GM12873 (cell line): ENCODE measurements at regions not wholly inside any gene's neighbourhood (a gene's known extent, or its start where the extent isn't known, plus 50 kb on each side); places are given as distances from the start of the nearest gene placed in this dataset.

ENCODE experiments used
- CTCF ChIP-seq: IDR thresholded peaks from 2 replicates; pipeline ENCODE4 v1.5.1; 2012; ENCODE audit warnings: low read depth, mild to moderate bottlenecking, moderate library complexity, low read length, control low read depth; ENCODE audit not compliant: insufficient read depth; ENCODE audit errors: missing control alignments

GRCh38 chr18:6498289-6498856 is 83.7 kb upstream of the L3MBTL4 start:
- TF ChIP-seq CTCF: no peak

- no peak for TF ChIP-seq CTCF
Measured at GRCh38 chr18:6504605-6505497, 90.1 kb upstream of the L3MBTL4 start.

- TF ChIP-seq CTCF: no peak
Measured at GRCh38 chr18:6505498-6505875, 90.8 kb upstream of the L3MBTL4 start.

- TF ChIP-seq CTCF: no peak
Measured at GRCh38 chr18:6509417-6509816, 94.7 kb upstream of the L3MBTL4 start.

GRCh38 chr18:6509832-6510231 is 95.1 kb upstream of the L3MBTL4 start:
- no peak for TF ChIP-seq CTCF

GRCh38 chr18:6520901-6521300 is 106.2 kb upstream of the L3MBTL4 start:
- no peak for TF ChIP-seq CTCF

- TF ChIP-seq CTCF: peak; percentile 98
Measured at GRCh38 chr18:6521803-6522418, 107.2 kb upstream of the L3MBTL4 start.
